ENCODE measurements at regions not wholly inside any gene's neighbourhood (a gene's known extent, or its start where the extent isn't known, plus 50 kb on each side); places are given as distances from the start of the nearest gene placed in this dataset.

DNA sequence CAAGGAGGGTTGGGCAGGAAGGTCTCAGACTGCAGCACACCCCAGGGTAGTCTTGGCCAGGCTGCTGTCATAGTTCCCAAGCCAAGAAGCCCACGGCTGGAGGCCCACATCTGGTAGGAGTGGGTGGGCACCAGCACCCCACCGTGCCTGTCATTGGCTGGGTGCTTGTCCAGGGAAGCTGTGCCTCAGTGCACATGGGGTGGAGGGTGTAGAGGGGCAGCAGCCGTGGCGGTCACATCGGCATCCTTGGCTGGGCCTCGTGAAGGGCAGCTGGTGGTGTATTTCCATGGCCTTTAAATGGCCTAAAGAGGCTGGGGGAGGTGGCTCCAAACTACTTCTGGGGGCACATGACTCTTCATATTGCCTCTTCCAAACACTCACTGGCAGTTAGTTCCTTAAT is 119.6 kb upstream of the USP24 start:
- Histone ChIP-seq H3K79me2 (ENCODE audit: insufficient read depth, low read length) (no peaks in the 10 kb centered on the region), H3K27ac (ENCODE audit: extremely low read length, insufficient read depth, low read length) (no peak overlapping the region), H3K4me1 (ENCODE audit: insufficient read depth, low read length) (peaks cover 16% of the 10 kb centered on the region), H2AFZ (ENCODE audit: low read length) (no peak overlapping the region), H3K27me3 (ENCODE audit: control insufficient read depth in 1 of 2, insufficient read depth in 2 of 2, low read length in 2 of 2) (peaks cover 0 to 11% of the 10 kb centered on the region in 2 experiments; a peak in 3 of 5 replicates), H3K4me3 (replicated peaks in 1 of 3; ENCODE audit: insufficient read depth in 1 of 3, low read depth in 2 of 3, low read length in 3 of 3) (no peak overlapping the region), H3K9ac (ENCODE audit: insufficient read depth, low read depth, low read length) (no peak overlapping the region), H4K20me1 (ENCODE audit: insufficient read depth, low read length) (no peaks in the 10 kb centered on the region), H3K4me2 (ENCODE audit: low read depth, low read length) (no peak overlapping the region), H3K36me3 (replicated peaks in 1 of 2; ENCODE audit: control insufficient read depth in 1 of 2, insufficient read depth in 2 of 2, low read length in 2 of 2) (no peaks in the 10 kb centered on the region), H3K9me3 (ENCODE audit: low read length) (no peaks in the 10 kb centered on the region)
- BruUV-seq (replicated peaks) = no TSS peak
- FAIRE-seq (no peak), DNase-seq (ENCODE audit: low spot score) (no peak), ATAC-seq (no peak)
- WGBS (ENCODE audit: low lambda C conversion rate) = no CpG with 5 or more reads among the region's 6 CpGs
- intact Hi-C loops (cut with micrococcal nuclease; ENCODE audit: unreplicated experiment) = loop anchor here (5.0 kb wide), 1 partner anchor 192 kb away; no protein-coding TSS in a partner anchor
- ChIA-PET CTCF (ENCODE audit: low intra/inter-chr PET ratio, low total read pairs) (no interaction called here), POLR2A (no interaction called here)
- TF ChIP-seq SETDB1 (CRISPR knock-in tag; IDR thresholded peaks at IDR 0.05; ENCODE audit: borderline replicate concordance) = no peak
- no peak for TF ChIP-seq ZNF234 (CRISPR knock-in tag; conservative IDR thresholded peaks at IDR 0.05)
- TF ChIP-seq, protein P1, sequence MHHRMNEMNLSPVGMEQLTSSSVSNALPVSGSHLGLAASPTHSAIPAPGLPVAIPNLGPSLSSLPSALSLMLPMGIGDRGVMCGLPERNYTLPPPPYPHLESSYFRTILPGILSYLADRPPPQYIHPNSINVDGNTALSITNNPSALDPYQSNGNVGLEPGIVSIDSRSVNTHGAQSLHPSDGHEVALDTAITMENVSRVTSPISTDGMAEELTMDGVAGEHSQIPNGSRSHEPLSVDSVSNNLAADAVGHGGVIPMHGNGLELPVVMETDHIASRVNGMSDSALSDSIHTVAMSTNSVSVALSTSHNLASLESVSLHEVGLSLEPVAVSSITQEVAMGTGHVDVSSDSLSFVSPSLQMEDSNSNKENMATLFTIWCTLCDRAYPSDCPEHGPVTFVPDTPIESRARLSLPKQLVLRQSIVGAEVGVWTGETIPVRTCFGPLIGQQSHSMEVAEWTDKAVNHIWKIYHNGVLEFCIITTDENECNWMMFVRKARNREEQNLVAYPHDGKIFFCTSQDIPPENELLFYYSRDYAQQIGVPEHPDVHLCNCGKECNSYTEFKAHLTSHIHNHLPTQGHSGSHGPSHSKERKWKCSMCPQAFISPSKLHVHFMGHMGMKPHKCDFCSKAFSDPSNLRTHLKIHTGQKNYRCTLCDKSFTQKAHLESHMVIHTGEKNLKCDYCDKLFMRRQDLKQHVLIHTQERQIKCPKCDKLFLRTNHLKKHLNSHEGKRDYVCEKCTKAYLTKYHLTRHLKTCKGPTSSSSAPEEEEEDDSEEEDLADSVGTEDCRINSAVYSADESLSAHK (CRISPR knock-in tag; IDR thresholded peaks at IDR 0.05; ENCODE audit: borderline replicate concordance) = no peak
- no peak for TF ChIP-seq ZNF790 (CRISPR knock-in tag; IDR thresholded peaks at IDR 0.05; ENCODE audit: borderline replicate concordance)
- TF ChIP-seq PRMT3 (CRISPR knock-in tag; IDR thresholded peaks at IDR 0.05; ENCODE audit: borderline replicate concordance, low read depth) = no peak
- no peak for TF ChIP-seq E2F5 (CRISPR knock-in tag; conservative IDR thresholded peaks at IDR 0.05)
- TF ChIP-seq REPIN1 (CRISPR knock-in tag; IDR thresholded peaks at IDR 0.05; ENCODE audit: borderline replicate concordance, low read depth) = no peak
- TF ChIP-seq, protein P2, sequence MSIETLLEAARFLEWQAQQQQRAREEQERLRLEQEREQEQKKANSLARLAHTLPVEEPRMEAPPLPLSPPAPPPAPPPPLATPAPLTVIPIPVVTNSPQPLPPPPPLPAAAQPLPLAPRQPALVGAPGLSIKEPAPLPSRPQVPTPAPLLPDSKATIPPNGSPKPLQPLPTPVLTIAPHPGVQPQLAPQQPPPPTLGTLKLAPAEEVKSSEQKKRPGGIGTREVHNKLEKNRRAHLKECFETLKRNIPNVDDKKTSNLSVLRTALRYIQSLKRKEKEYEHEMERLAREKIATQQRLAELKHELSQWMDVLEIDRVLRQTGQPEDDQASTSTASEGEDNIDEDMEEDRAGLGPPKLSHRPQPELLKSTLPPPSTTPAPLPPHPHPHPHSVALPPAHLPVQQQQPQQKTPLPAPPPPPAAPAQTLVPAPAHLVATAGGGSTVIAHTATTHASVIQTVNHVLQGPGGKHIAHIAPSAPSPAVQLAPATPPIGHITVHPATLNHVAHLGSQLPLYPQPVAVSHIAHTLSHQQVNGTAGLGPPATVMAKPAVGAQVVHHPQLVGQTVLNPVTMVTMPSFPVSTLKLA (IDR thresholded peaks at IDR 0.05) = no peak
- no peak for TF ChIP-seq ZKSCAN8 (CRISPR knock-in tag; IDR thresholded peaks at IDR 0.05; ENCODE audit: borderline replicate concordance)
- no peak for TF ChIP-seq SIN3A (IDR thresholded peaks at IDR 0.05; ENCODE audit: borderline replicate concordance, low read depth, low read length)
- no peak for TF ChIP-seq ERF (CRISPR knock-in tag; IDR thresholded peaks at IDR 0.05)
- TF ChIP-seq SAP130 (CRISPR knock-in tag; IDR thresholded peaks at IDR 0.05; ENCODE audit: low read depth) = no peak
- no peak for TF ChIP-seq HDAC6 (IDR thresholded peaks at IDR 0.05; ENCODE audit: low read depth, low read length)
- in situ Hi-C loops (cut with HindIII; ENCODE audit: extremely low pct_ligation_motif_present, low pct_unique_long_range_greater_than_20kb) = no loop called here
